Testis (tissue), 2 donors: ENCODE measurements at regions not wholly inside any gene's neighbourhood (a gene's known extent, or its start where the extent isn't known, plus 50 kb on each side); places are given as distances from the start of the nearest gene placed in this dataset.

Experiments used
- DNase-seq: peaks from one replicate; pipeline ENCODE4 v3.0.0-alpha.2; 2019
- H3K27ac ChIP-seq, 2 donors: fragments of 200-600 bp; sonication (generic); one replicate each; pipeline ENCODE4 v1.5.1; 2019
- H3K27me3 ChIP-seq: fragments of 200-600 bp; sonication (generic); one replicate; pipeline ENCODE4 v1.5.1; 2019
- H3K36me3 ChIP-seq: fragments of 200-600 bp; sonication (generic); one replicate; pipeline ENCODE4 v1.5.1; 2017; ENCODE audit warnings: low read depth; ENCODE audit errors: missing control alignments
- H3K4me1 ChIP-seq: fragments of 200-600 bp; sonication (generic); one replicate; pipeline ENCODE4 v1.5.1; 2019
- H3K4me3 ChIP-seq, 2 donors: fragments of 200-600 bp; sonication (generic); one replicate each; pipeline ENCODE4 v1.5.1; 2017 to 2019
- H3K9me3 ChIP-seq: fragments of 200-600 bp; sonication (generic); one replicate; pipeline ENCODE4 v1.5.1; 2017
- POLR2A ChIP-seq: fragments of 450-650 bp; IDR thresholded peaks from one replicate; pipeline ENCODE4 v1.6.1; 2017; ENCODE audit warnings: antibody characterized with exemption, mild to moderate bottlenecking, moderate library complexity
- WGBS, 2 donors: methylation state at CpG; one replicate each; pipeline ENCODE4 v1.1.5; 2018; 5-methylcytosine and 5-hydroxymethylcytosine counted together
- intact Hi-C: fragments of 100-400 bp; cut with DNase I; formaldehyde crosslinking; loops from one replicate; pipeline ENCODE4 v1.15.1; 2023; ENCODE audit warnings: low total_unique reads
- TF ChIP-seq, protein P1 (sequence below), 3 experiments: fragments of 450-650 bp in 2 of 3; fragments of 200-600 bp in 1 of 3; sonication (generic) in 1 of 3; IDR thresholded peaks; one replicate each; pipeline ENCODE4 v1.5.1; 2016 to 2019; ENCODE audit warnings: antibody characterized with exemption in 3 of 3, mild to moderate bottlenecking in 2 of 3, moderate library complexity in 1 of 3

DNA sequence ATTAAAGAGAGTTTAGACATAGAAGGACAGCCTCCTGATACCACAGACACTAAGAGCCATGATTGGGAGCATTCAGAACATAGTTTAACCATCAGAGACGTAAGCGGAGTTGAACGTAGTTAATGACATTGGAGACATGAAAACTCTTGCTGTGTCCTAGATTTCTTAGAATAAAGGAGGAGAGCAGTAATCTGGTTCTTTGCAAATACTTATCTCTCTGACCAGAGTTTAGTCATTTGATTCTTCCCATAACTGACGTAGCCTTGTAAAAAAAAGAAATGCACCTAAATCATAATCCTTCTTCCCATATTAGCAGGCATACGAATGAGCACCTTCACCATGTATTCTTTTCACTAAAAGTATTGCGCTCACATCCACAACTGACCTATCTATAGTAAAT is 433.3 kb upstream of the SMC2 start:
- H3K36me3 ChIP-seq: no peaks in the 10 kb centered on the region
- H3K27me3 ChIP-seq: no peaks in the 10 kb centered on the region
- H3K27ac ChIP-seq: no peak overlapping the region
- intact Hi-C loops: no loop called here
- H3K4me1 ChIP-seq: no peaks in the 10 kb centered on the region
- WGBS, 2 donors: 90 to 93% methylated on average over 6 of the region's 6 CpGs
- H3K4me3 ChIP-seq: no peak overlapping the region
- DNase-seq: no peak
- TF ChIP-seq POLR2A: no peak
- TF ChIP-seq, protein P1, sequence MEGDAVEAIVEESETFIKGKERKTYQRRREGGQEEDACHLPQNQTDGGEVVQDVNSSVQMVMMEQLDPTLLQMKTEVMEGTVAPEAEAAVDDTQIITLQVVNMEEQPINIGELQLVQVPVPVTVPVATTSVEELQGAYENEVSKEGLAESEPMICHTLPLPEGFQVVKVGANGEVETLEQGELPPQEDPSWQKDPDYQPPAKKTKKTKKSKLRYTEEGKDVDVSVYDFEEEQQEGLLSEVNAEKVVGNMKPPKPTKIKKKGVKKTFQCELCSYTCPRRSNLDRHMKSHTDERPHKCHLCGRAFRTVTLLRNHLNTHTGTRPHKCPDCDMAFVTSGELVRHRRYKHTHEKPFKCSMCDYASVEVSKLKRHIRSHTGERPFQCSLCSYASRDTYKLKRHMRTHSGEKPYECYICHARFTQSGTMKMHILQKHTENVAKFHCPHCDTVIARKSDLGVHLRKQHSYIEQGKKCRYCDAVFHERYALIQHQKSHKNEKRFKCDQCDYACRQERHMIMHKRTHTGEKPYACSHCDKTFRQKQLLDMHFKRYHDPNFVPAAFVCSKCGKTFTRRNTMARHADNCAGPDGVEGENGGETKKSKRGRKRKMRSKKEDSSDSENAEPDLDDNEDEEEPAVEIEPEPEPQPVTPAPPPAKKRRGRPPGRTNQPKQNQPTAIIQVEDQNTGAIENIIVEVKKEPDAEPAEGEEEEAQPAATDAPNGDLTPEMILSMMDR (IDR thresholded peaks at IDR 0.05): no peak
- H3K9me3 ChIP-seq: no peaks in the 10 kb centered on the region

DNA sequence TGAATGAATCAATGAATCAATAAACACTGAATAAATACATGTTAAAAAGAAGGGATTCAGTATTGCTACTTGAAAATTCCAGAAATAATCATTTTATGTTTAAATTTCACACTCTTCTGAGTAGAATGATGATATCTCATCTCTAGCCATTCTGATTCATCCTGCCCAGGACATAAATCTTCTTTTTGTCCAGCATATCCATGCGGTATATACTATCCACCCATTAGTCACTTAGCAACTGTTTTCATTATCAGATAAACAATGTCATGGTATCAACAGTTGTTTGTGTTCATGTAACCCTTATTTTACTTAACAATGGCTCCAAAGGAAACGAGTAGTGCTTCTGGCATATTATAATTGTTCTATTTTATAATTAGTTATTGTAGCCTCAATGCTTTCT is 432.4 kb upstream of the SMC2 start:
- no peak overlapping the region for H3K4me3 ChIP-seq
- no peaks in the 10 kb centered on the region for H3K9me3 ChIP-seq
- no peaks in the 10 kb centered on the region for H3K27me3 ChIP-seq
- H3K27ac ChIP-seq: no peak overlapping the region
- no peaks in the 10 kb centered on the region for H3K36me3 ChIP-seq
- H3K4me1 ChIP-seq: no peaks in the 10 kb centered on the region
- DNase-seq: no peak
- no peak for TF ChIP-seq POLR2A
- TF ChIP-seq, protein P1 (IDR thresholded peaks at IDR 0.05): no peak
- 73 to 77% methylated on average over 2 of the region's 2 CpGs for WGBS, 2 donors
- intact Hi-C loops: no loop called here

DNA sequence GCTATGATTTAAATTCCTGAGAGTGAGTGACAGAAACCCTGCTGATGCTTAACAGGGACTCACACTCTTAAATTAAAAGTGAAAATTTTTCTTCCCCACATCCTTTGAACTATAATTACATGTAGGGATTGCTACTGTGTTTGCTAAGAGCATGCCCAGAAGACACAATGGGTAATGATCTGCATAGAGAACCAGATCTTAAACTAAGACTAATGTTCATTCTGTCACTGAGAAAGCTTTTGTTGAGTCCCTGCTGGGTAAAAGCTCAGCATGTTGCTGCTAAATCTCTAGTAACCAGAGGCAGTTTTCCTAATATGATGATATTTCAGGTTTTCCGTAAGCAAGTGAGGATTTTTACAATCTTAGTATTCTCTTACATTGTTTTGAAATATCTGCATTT is 424.8 kb upstream of the SMC2 start:
- intact Hi-C loops: no loop called here
- TF ChIP-seq, protein P1 (IDR thresholded peaks at IDR 0.05): no peak
- TF ChIP-seq POLR2A: no peak
- WGBS, 2 donors: 92 to 100% methylated on average over 1 of the region's 1 CpG
- Histone ChIP-seq H3K27me3 (no peaks in the 10 kb centered on the region), H3K4me3 (no peak overlapping the region), H3K36me3 (no peaks in the 10 kb centered on the region), H3K27ac (no peak overlapping the region), H3K4me1 (no peaks in the 10 kb centered on the region), H3K9me3 (no peaks in the 10 kb centered on the region)
- no peak for DNase-seq

DNA sequence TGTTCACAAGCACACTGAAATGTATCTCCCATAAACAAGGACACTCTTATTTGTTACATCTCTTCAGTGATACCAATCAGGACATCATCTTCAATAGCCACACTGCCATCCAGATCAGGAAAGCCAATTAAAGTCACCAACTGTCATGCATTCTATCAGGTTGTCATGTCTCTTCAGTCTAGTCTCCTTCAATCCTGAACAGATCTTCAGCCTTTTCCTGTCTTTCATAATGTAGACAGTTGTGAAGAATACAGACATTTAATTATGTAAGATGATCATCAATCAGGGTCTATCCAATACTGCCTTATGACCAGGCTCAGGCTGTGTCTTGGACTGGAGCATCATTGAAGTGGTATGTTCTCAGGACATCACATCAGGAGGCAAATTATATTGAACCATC is 419.8 kb upstream of the SMC2 start:
- H3K27ac ChIP-seq: no peak overlapping the region
- H3K9me3 ChIP-seq: no peaks in the 10 kb centered on the region
- TF ChIP-seq, protein P1 (IDR thresholded peaks at IDR 0.05): no peak
- TF ChIP-seq POLR2A: no peak
- H3K36me3 ChIP-seq: no peaks in the 10 kb centered on the region
- intact Hi-C loops: no loop called here
- H3K4me1 ChIP-seq: no peaks in the 10 kb centered on the region
- no peak overlapping the region for H3K4me3 ChIP-seq
- no peaks in the 10 kb centered on the region for H3K27me3 ChIP-seq
- DNase-seq: no peak

GRCh38 chr9:103680581-103680980 is 413.5 kb upstream of the SMC2 start:
- Histone ChIP-seq H3K9me3 (no peaks in the 10 kb centered on the region), H3K36me3 (no peaks in the 10 kb centered on the region), H3K4me1 (no peaks in the 10 kb centered on the region), H3K27me3 (no peaks in the 10 kb centered on the region), H3K4me3 (no peak overlapping the region), H3K27ac (no peak overlapping the region)
- TF ChIP-seq, protein P1 (IDR thresholded peaks at IDR 0.05): no peak
- TF ChIP-seq POLR2A: no peak
- intact Hi-C loops: no loop called here
- no peak for DNase-seq
